ENCODE measurements at regions not wholly inside any gene's neighbourhood (a gene's known extent, or its start where the extent isn't known, plus 50 kb on each side); places are given as distances from the start of the nearest gene placed in this dataset.

GRCh38 chr6:120569714-120570113 is 764.6 kb downstream of the TBC1D32 start:
- TF ChIP-seq PRRX2 (CRISPR knock-in tag; IDR thresholded peaks at IDR 0.05), result no peak
- TF ChIP-seq ZNF512 (CRISPR knock-in tag; IDR thresholded peaks at IDR 0.05; ENCODE audit: borderline replicate concordance), result no peak
- TF ChIP-seq ZNF121 (CRISPR knock-in tag; IDR thresholded peaks at IDR 0.05), result no peak
- no peak for TF ChIP-seq NR1H2 (CRISPR knock-in tag; IDR thresholded peaks at IDR 0.05)
- TF ChIP-seq NFE2L1 (CRISPR knock-in tag; IDR thresholded peaks at IDR 0.05), result no peak
- TF ChIP-seq MYBL2 (CRISPR knock-in tag; IDR thresholded peaks at IDR 0.05), result no peak
- no peak for TF ChIP-seq STAT6 (CRISPR knock-in tag; conservative IDR thresholded peaks at IDR 0.05; ENCODE audit: low read depth)
- Mint-ChIP-seq H3K4me1 (no peaks in the 10 kb centered on the region), H3K9me3 (peaks cover 6% of the 10 kb centered on the region), H3K4me3 (no peak overlapping the region), H3K27me3 (ENCODE audit: low read depth) (no peaks in the 10 kb centered on the region), H3K27ac (no peak overlapping the region), H3K36me3 (no peaks in the 10 kb centered on the region)
- ATAC-seq (no peak), DNase-seq (ENCODE audit: low spot score) (no peak)
- ChIA-PET POLR2A (no interaction called here), CTCF (no interaction called here)

GRCh38 chr6:120564779-120565178 is 769.5 kb downstream of the TBC1D32 start:
- no peak for ATAC-seq
- H3K27ac Mint-ChIP-seq, result no peak overlapping the region

GRCh38 chr6:120558294-120558693 is 776.0 kb downstream of the TBC1D32 start:
- H3K4me1 Mint-ChIP-seq, result peaks cover 9% of the 10 kb centered on the region
- ATAC-seq (no peak), DNase-seq (ENCODE audit: low spot score) (no peak)
- CTCF ChIA-PET, result no interaction called here
- no peaks in the 10 kb centered on the region for H3K27me3 Mint-ChIP-seq (ENCODE audit: low read depth)
- H3K27ac Mint-ChIP-seq, result no peak overlapping the region
- H3K9me3 Mint-ChIP-seq, result no peaks in the 10 kb centered on the region
- TF ChIP-seq E2F5 (CRISPR knock-in tag; IDR thresholded peaks at IDR 0.05), result no peak
- TF ChIP-seq RORB (CRISPR knock-in tag; IDR thresholded peaks at IDR 0.05), result no peak
- POLR2A ChIA-PET, result no interaction called here
- no peaks in the 10 kb centered on the region for H3K36me3 Mint-ChIP-seq
- no peak overlapping the region for H3K4me3 Mint-ChIP-seq

More at GRCh38 chr6:120564779-120565178, 769.5 kb downstream of the TBC1D32 start:
- ChIA-PET POLR2A (no interaction called here), CTCF (no interaction called here)
- peaks cover 12% of the 10 kb centered on the region for H3K9me3 Mint-ChIP-seq
- no peaks in the 10 kb centered on the region for H3K27me3 Mint-ChIP-seq (ENCODE audit: low read depth)
- TF ChIP-seq AFF4 (CRISPR knock-in tag; IDR thresholded peaks at IDR 0.05; ENCODE audit: borderline replicate concordance) (no peak), MLX (CRISPR knock-in tag; IDR thresholded peaks at IDR 0.05) (no peak)
- no peaks in the 10 kb centered on the region for H3K36me3 Mint-ChIP-seq
- H3K4me1 Mint-ChIP-seq, result peaks cover 9% of the 10 kb centered on the region
- DNase-seq (ENCODE audit: low spot score), result no peak
- no peak overlapping the region for H3K4me3 Mint-ChIP-seq
